Right lobe of liver (tissue), 4 donors: ENCODE measurements at regions not wholly inside any gene's neighbourhood (a gene's known extent, or its start where the extent isn't known, plus 50 kb on each side); places are given as distances from the start of the nearest gene placed in this dataset.

ENCODE experiments used
- CTCF ChIP-seq, 4 donors: fragments of 200-600 bp in 3 of 4; fragments of 450-650 bp in 1 of 4; IDR thresholded peaks; one replicate each; pipeline versions ENCODE4 v1.5.1 to v1.8.0; 2016 to 2022; ENCODE audit warnings: antibody characterized with exemption in 4 of 4, mild to moderate bottlenecking in 2 of 4
- POLR2A ChIP-seq: fragments of 450-650 bp; IDR thresholded peaks from one replicate; pipeline ENCODE4 v1.6.1; 2017; ENCODE audit warnings: antibody characterized with exemption, mild to moderate bottlenecking
- donor health status: DM: no; HTN: no; CAD: no.
- donor health status: DM: no; HTN: no; CAD: no.
- donor health status: DM: no; HTN: yes; CAD: no.

GRCh38 chr5:126338635-126339034, 84.6 kb upstream of the GRAMD2B start:
- TF ChIP-seq POLR2A (no peak), CTCF (IDR thresholded peaks at IDR 0.05) (no peak)
